ENCODE measurements at regions not wholly inside any gene's neighbourhood (a gene's known extent, or its start where the extent isn't known, plus 50 kb on each side); places are given as distances from the start of the nearest gene placed in this dataset.

- TF ChIP-seq POLR2A (conservative IDR thresholded peaks at IDR 0.05) (no peak), CBFA2T2 (conservative IDR thresholded peaks at IDR 0.05) (no peak), ZNF124 (CRISPR knock-in tag; IDR thresholded peaks at IDR 0.05) (no peak), HDGF (IDR thresholded peaks at IDR 0.05) (no peak), SMAD1 (IDR thresholded peaks at IDR 0.05; ENCODE audit: low read depth, low read length, partially characterized antibody) (no peak), MTF1 (CRISPR knock-in tag; IDR thresholded peaks at IDR 0.05; ENCODE audit: borderline replicate concordance) (no peak), CEBPB (tag; IDR thresholded peaks at IDR 0.05) (no peak), HMGXB4 (CRISPR knock-in tag; IDR thresholded peaks at IDR 0.05) (no peak), ZNF785 (CRISPR knock-in tag; IDR thresholded peaks at IDR 0.05) (no peak), DACH1 (IDR thresholded peaks at IDR 0.05; ENCODE audit: partially characterized antibody) (no peak), TBL1XR1 (IDR thresholded peaks at IDR 0.05; ENCODE audit: low read length in 2 of 2) (no peak)
- TF ChIP-seq, protein P1, sequence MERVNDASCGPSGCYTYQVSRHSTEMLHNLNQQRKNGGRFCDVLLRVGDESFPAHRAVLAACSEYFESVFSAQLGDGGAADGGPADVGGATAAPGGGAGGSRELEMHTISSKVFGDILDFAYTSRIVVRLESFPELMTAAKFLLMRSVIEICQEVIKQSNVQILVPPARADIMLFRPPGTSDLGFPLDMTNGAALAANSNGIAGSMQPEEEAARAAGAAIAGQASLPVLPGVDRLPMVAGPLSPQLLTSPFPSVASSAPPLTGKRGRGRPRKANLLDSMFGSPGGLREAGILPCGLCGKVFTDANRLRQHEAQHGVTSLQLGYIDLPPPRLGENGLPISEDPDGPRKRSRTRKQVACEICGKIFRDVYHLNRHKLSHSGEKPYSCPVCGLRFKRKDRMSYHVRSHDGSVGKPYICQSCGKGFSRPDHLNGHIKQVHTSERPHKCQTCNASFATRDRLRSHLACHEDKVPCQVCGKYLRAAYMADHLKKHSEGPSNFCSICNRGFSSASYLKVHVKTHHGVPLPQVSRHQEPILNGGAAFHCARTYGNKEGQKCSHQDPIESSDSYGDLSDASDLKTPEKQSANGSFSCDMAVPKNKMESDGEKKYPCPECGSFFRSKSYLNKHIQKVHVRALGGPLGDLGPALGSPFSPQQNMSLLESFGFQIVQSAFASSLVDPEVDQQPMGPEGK (CRISPR knock-in tag; IDR thresholded peaks at IDR 0.05; ENCODE audit: borderline replicate concordance) = no peak
- TF ChIP-seq, protein P2, sequence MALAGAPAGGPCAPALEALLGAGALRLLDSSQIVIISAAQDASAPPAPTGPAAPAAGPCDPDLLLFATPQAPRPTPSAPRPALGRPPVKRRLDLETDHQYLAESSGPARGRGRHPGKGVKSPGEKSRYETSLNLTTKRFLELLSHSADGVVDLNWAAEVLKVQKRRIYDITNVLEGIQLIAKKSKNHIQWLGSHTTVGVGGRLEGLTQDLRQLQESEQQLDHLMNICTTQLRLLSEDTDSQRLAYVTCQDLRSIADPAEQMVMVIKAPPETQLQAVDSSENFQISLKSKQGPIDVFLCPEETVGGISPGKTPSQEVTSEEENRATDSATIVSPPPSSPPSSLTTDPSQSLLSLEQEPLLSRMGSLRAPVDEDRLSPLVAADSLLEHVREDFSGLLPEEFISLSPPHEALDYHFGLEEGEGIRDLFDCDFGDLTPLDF (CRISPR knock-in tag; IDR thresholded peaks at IDR 0.05) = no peak
- TF ChIP-seq, protein P3, sequence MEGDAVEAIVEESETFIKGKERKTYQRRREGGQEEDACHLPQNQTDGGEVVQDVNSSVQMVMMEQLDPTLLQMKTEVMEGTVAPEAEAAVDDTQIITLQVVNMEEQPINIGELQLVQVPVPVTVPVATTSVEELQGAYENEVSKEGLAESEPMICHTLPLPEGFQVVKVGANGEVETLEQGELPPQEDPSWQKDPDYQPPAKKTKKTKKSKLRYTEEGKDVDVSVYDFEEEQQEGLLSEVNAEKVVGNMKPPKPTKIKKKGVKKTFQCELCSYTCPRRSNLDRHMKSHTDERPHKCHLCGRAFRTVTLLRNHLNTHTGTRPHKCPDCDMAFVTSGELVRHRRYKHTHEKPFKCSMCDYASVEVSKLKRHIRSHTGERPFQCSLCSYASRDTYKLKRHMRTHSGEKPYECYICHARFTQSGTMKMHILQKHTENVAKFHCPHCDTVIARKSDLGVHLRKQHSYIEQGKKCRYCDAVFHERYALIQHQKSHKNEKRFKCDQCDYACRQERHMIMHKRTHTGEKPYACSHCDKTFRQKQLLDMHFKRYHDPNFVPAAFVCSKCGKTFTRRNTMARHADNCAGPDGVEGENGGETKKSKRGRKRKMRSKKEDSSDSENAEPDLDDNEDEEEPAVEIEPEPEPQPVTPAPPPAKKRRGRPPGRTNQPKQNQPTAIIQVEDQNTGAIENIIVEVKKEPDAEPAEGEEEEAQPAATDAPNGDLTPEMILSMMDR (IDR thresholded peaks at IDR 0.05 in 2 of 3, conservative IDR thresholded peaks at IDR 0.05 in 1 of 3; ENCODE audit: insufficient read depth in 2 of 3, low read depth in 1 of 3, low read length in 3 of 3) = no peak
These were observed 226.5 kb upstream of the SOX5 start for GRCh38 chr12:24175929-24176328.
